ENCODE measurements at regions not wholly inside any gene's neighbourhood (a gene's known extent, or its start where the extent isn't known, plus 50 kb on each side); places are given as distances from the start of the nearest gene placed in this dataset.
"Not testable (repeated sequence)": the region's sequence is repeated elsewhere in the genome, so short reads cannot be mapped to it uniquely, and the experiment has no call there.

DNA sequence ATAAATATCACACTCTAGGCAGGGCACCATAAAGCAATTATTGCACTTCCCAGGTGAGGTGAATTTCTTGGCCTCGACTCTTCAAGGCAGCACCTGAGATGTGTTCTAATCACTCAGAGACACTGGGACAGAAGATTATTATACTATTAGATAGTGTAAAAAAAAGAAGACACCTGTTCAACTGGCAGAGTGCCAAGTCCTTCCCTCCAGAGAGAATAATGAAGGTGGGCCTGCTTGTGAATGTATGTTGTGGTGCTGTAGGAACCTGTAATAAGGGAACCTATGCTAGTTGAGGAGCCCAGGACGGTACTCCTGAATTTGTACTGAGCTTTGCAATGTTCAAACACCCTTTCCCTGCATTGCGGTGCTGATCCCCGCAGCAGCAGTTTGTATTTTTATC, 107.5 kb downstream of the NXPE2 start:
- no peak for DNase-seq (ENCODE audit: low read depth in 1 of 2, low spot score in 2 of 2)
- Histone ChIP-seq H3K36me3 (no peaks in the 10 kb centered on the region), H3K27me3 (replicated peaks) (no peaks in the 10 kb centered on the region)

DNA sequence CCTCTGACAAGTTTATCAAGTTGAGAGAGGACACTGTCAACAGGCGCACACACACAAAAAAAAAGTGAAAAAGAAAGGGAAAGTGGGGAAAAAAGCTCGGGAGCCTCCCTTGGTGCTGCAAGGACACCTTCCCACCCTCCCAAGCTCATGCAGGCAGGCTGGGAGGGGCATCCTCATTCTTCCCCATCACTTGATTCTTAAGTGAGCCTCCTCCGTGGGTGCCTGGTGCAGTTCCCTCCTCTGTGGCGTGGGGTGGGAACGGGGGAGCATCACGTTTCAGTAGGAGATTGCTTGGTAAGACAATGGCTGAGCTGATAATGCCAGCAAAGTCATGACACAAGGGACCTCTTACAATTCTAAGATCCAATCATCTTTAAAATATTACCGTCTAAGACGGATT, 108.8 kb downstream of the NXPE2 start:
- Histone ChIP-seq H3K27ac (no peak overlapping the region), H3K4me1 (replicated peaks) (no peaks in the 10 kb centered on the region), H3K4me3 (no peak overlapping the region), H3K9me3 (replicated peaks) (no peaks in the 10 kb centered on the region), H3K27me3 (replicated peaks) (no peaks in the 10 kb centered on the region), H3K36me3 (no peaks in the 10 kb centered on the region)
- no peak for DNase-seq (ENCODE audit: low read depth in 1 of 2, low spot score in 2 of 2)

More for the DNA sequence above, 107.5 kb downstream of the NXPE2 start:
- H3K4me3 ChIP-seq, result no peak overlapping the region
- H3K9me3 ChIP-seq (replicated peaks), result no peaks in the 10 kb centered on the region
- H3K4me1 ChIP-seq (replicated peaks), result no peaks in the 10 kb centered on the region
- no peak overlapping the region for H3K27ac ChIP-seq

DNA sequence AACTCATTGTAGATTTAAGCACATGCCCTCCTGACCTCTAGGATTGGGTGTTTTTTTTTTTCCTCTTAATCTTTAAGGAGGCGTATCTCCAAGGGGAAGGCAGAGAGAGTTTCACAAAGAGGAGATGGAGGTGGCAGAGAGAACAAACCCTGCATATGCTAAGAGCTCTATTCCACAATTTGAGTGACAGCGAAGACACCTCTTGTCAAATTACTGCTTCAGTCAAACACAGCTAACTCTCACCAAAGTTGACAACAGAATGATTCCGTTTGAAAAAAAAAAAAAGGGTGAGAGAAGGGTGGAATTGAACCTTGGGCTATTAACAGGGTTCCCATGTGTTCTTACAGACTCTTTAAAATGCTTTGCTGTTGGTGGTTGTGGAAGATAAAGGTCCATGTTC, 112.6 kb downstream of the NXPE2 start:
- no peaks in the 10 kb centered on the region for H3K9me3 ChIP-seq (replicated peaks)
- H3K27ac ChIP-seq, result no peak overlapping the region
- no peaks in the 10 kb centered on the region for H3K36me3 ChIP-seq
- no peaks in the 10 kb centered on the region for H3K4me1 ChIP-seq (replicated peaks)
- no peak overlapping the region for H3K4me3 ChIP-seq
- DNase-seq (ENCODE audit: low read depth in 1 of 2, low spot score in 2 of 2), result no peak
- H3K27me3 ChIP-seq (replicated peaks), result no peaks in the 10 kb centered on the region

DNA sequence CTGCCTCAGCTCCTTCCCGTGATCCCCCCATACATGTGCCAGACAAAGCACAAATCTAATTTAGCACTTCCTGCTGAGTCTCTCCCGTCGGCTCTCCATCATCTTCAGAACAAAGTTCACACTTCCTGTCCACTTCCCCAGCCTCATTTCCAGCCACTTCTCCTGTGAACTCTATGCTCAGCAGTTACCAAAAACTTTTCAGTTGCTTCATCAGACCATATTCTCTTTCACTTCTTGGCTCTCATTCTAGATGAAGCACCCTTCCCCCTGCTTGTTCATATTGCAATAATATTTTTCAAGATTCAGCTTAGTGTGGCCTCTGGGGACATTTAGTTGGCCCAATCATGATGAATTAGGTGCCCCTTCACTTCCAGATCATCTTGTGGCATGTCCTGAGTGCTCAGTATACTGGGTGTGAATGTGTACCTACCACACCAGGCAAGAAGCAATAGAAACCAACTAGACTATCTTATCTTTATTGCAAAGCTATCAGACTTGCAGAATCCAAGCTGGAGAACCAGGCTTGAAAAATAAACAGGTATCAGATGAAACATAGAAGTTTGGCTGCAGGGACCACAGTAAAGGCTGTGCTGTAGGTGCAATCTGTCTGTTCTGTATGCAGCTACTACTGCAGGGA, 115.8 kb downstream of the NXPE2 start:
- H3K4me3 ChIP-seq, result no peak overlapping the region
- no peak overlapping the region for H3K27ac ChIP-seq
- no peaks in the 10 kb centered on the region for H3K9me3 ChIP-seq (replicated peaks)
- H3K4me1 ChIP-seq (replicated peaks), result 0 out of 2 replicates have a peak, but pooled peaks cover 3% of the 10 kb centered on the region
- H3K27me3 ChIP-seq (replicated peaks), result no peaks in the 10 kb centered on the region
- no peak for DNase-seq (ENCODE audit: low read depth in 1 of 2, low spot score in 2 of 2)
- no peaks in the 10 kb centered on the region for H3K36me3 ChIP-seq

DNA sequence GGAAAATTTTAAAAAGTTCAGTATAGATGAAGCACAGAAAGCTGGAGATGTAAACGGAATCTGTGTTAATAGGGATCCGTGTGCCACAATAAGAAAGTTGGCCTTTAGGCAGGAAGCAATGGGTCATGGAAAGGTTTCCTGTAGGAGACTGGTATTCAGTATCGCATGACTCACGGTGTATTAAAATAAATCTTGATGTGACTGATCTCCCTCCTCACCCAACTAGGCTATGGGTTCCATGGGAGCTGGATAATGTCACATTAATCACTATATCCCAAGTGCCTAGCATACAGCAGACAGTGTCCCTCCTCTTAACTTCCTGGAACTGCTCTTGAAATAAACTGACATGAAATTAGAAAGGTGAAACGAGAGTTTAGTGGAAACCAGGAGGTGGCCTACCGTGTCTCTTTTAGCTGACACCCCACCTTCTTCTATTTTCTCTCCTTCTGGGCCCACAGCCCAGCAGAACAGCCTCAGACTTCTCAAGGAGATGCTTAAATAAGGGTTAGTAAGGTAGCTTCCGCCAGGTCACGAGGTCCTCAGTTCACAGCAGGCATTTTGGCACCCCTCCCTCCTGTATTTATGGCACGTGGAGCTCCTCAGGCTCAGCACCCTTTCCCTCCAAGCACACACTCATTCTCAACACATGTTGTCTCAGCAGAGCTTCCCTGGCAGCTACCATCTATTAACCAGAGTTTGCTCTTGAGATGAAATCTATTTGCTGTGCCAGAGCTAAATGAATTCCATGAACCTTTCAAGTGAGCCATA, 118.8 kb downstream of the NXPE2 start:
- Histone ChIP-seq H3K36me3 (no peaks in the 10 kb centered on the region), H3K27ac (no peak overlapping the region), H3K9me3 (replicated peaks) (no peaks in the 10 kb centered on the region), H3K27me3 (replicated peaks) (no peaks in the 10 kb centered on the region), H3K4me1 (replicated peaks) (0 out of 2 replicates have a peak, but pooled peaks cover 3% of the 10 kb centered on the region), H3K4me3 (no peak overlapping the region)
- DNase-seq (ENCODE audit: low read depth in 1 of 2, low spot score in 2 of 2), result no peak

DNA sequence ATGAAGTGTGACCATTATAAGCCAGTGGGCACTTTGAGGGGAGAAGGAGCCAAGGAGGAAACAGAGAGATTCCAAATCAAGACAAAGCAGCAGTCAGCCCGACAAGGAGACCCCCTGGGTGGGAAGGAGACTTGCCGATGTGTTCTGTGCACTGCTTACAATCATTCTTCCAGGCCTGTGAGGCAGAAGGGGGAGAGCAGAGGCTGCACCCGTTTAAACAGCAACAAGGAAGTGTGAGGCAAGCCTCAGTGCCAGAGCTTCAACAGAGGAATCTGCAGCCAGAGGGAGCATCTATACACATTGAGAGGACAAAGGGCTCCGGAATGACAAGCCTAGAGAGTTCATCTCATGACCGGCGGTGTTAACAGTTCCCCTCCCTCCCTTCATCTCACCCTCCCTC, 121.1 kb downstream of the NXPE2 start:
- no peak for DNase-seq (ENCODE audit: low read depth in 1 of 2, low spot score in 2 of 2)
- Histone ChIP-seq H3K4me3 (no peak overlapping the region), H3K36me3 (no peaks in the 10 kb centered on the region), H3K9me3 (replicated peaks) (no peaks in the 10 kb centered on the region), H3K27me3 (replicated peaks) (no peaks in the 10 kb centered on the region), H3K4me1 (replicated peaks) (0 out of 2 replicates have a peak, but pooled peaks cover 3% of the 10 kb centered on the region), H3K27ac (no peak overlapping the region)

DNA sequence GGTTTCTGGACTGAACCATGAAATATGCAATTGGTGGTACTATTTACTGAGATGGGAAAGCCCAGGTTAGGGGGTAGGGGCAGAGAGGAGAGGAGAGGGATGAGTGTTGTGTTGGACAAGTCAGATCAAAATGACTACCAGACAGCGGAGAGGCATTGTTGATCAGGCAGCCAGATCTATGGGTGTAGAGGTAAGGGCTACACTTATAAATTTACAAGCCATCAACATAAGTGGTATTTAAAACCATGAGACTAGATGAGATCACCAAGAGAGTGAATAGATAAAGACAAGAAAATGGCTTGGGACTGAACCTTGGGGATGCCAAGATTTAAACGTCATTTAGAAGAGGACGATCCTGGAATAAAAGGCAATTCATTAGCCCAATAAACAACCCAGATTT, 123.4 kb downstream of the NXPE2 start:
- DNase-seq (ENCODE audit: low read depth in 1 of 2, low spot score in 2 of 2), result no peak
- H3K27me3 ChIP-seq (replicated peaks), result no peaks in the 10 kb centered on the region
- H3K4me3 ChIP-seq, result no peak overlapping the region
- H3K27ac ChIP-seq, result no peak overlapping the region
- no peaks in the 10 kb centered on the region for H3K9me3 ChIP-seq (replicated peaks)
- H3K36me3 ChIP-seq, result no peaks in the 10 kb centered on the region
- 0 out of 2 replicates have a peak, but pooled peaks cover under 1% of the 10 kb centered on the region for H3K4me1 ChIP-seq (replicated peaks)

DNA sequence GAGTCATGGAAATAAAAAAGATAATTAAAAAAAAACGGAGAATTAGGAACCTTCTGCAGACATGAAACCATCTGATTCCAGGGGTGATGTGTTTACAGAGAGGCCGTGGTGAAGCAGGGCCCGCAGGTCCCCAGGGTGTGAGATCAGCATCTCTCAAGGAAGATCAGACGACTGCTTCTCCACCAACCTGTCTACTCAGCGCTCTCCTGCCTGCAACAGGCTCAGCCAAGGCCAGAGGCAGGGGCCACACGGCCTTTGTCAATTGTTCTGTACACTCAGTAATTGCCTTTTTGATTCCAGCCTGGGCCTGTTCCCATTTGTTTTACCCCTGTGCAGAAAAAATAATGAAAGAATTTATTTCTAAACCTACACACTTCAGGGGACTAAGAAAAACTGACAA, 124.6 kb downstream of the NXPE2 start:
- no peak overlapping the region for H3K4me3 ChIP-seq
- H3K36me3 ChIP-seq, result no peaks in the 10 kb centered on the region

DNA sequence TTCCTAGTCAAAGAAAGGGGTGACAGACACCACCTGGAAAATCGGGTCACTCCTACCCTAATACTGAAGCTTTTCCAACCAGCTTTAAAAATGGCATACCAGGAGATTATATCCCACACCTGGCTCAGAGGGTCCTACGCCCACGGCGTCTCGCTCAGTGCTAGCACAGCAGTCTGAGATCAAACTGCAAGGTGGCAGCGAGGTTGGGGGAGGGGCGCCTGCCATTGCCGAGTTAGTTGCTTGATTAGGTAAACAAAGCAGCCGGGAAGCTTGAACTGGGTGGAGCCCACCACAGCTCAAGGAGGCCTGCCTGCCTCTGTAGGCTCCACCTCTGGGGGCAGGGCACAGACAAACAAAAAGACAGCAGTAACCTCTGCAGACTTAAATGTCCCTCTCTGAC, 127.1 kb downstream of the NXPE2 start:
- not testable (repeated sequence) for H3K36me3 ChIP-seq; H3K9me3 ChIP-seq (replicated peaks); H3K27ac ChIP-seq; H3K4me3 ChIP-seq; H3K4me1 ChIP-seq (replicated peaks); DNase-seq (ENCODE audit: low read depth in 1 of 2, low spot score in 2 of 2); H3K27me3 ChIP-seq (replicated peaks)

More for the DNA sequence above, 124.6 kb downstream of the NXPE2 start:
- DNase-seq (ENCODE audit: low read depth in 1 of 2, low spot score in 2 of 2), result no peak
- Histone ChIP-seq H3K27ac (no peak overlapping the region), H3K4me1 (replicated peaks) (no peaks in the 10 kb centered on the region), H3K27me3 (replicated peaks) (no peaks in the 10 kb centered on the region), H3K9me3 (replicated peaks) (no peaks in the 10 kb centered on the region)

DNA sequence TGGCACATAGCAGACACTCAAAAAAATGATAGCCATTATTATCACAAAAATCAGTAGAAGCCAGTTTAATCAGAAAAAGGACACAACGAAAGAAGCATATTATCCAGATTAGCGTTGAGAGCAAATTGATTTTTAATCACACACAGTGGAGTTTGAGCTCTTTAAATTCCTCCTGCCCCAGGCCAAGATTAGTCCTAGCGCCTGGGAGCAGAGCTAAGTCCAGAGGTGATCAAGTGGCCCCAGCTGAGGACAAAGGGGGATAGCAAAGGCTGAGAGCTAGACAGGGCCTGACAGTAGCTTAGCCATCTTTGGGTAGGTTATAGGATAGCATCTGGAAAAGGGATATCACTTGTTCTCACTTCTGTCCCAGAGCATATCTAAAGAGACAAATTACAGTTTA, 133.6 kb downstream of the NXPE2 start:
- H3K27me3 ChIP-seq (replicated peaks), result no peaks in the 10 kb centered on the region
- no peak overlapping the region for H3K27ac ChIP-seq
- no peak for DNase-seq (ENCODE audit: low read depth in 1 of 2, low spot score in 2 of 2)
- no peak overlapping the region for H3K4me3 ChIP-seq
- H3K9me3 ChIP-seq (replicated peaks), result no peaks in the 10 kb centered on the region
- H3K4me1 ChIP-seq (replicated peaks), result no peaks in the 10 kb centered on the region
- H3K36me3 ChIP-seq, result no peaks in the 10 kb centered on the region

DNA sequence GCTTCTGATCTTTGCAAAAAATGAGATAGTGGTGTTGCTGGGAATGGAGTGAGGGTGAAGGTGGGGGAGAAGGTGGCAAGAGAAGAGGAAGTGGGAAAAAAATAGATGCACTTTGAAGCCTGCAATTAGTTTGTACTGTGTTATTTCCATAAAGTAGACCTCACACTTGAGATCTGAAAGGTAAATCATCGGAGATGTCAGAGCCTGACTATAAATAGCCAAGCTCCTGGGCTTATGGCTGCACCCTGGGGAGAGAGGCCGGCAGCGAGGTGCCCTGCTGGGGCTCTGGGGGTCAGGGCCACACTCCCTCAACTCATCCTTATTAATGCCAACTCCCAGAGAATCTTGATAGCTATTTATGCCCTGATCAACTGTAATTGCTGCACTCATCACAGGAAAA, 134.4 kb downstream of the NXPE2 start:
- DNase-seq (ENCODE audit: low read depth in 1 of 2, low spot score in 2 of 2), result no peak
- Histone ChIP-seq H3K27ac (no peak overlapping the region), H3K4me1 (replicated peaks) (no peaks in the 10 kb centered on the region), H3K9me3 (replicated peaks) (no peaks in the 10 kb centered on the region), H3K36me3 (no peaks in the 10 kb centered on the region), H3K27me3 (replicated peaks) (no peaks in the 10 kb centered on the region), H3K4me3 (no peak overlapping the region)

DNA sequence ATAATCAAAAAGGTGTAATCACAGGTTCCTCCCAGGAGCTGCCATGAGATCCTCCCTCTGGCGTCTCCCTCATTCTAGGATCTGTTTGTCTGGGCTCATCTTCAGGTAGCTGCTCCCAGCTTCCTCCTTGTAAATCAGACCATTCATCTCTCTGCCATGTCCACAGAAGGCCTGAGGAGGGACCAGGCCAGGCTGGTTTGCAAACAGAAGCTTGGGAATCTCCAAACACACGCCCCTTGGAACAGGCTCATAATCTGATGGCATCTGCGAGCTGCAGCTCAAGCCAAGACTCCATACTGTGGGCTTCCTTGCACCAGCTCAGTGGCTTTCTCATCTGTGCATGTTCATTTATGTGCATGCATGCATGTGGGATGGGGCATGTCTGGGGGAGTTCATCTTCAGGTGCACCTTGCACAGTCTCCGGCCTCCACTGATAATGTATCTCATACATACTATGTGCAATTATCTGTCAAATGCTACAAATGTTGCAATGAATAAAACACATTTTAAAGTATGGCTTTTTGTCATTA, 134.9 kb downstream of the NXPE2 start:
- H3K27me3 ChIP-seq (replicated peaks), result no peaks in the 10 kb centered on the region
- no peaks in the 10 kb centered on the region for H3K4me1 ChIP-seq (replicated peaks)
- H3K9me3 ChIP-seq (replicated peaks), result no peaks in the 10 kb centered on the region
- DNase-seq (ENCODE audit: low read depth in 1 of 2, low spot score in 2 of 2), result no peak
- H3K36me3 ChIP-seq, result no peaks in the 10 kb centered on the region
- no peak overlapping the region for H3K27ac ChIP-seq
- no peak overlapping the region for H3K4me3 ChIP-seq

DNA sequence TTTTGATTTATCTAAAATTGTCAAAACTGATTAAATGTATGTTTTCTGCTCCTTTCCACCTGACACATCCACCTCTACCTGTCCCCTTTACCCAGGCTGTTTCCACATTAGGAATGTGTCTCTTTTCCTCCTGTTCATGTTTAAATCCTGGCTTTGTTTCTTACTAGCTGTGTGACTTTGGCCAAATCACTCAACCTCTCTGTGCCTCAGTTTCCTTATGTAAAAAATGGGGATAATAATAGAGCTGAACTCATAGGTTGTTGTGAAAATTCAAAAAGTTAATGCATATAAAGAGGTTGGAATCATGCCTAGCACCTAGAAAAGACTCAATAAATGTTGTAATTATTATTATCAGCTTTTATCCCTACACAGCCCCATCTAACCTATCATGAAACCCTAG, 136.8 kb downstream of the NXPE2 start:
- H3K4me3 ChIP-seq, result no peak overlapping the region
- H3K36me3 ChIP-seq, result no peaks in the 10 kb centered on the region
- no peak for DNase-seq (ENCODE audit: low read depth in 1 of 2, low spot score in 2 of 2)
- H3K27ac ChIP-seq, result no peak overlapping the region
- H3K4me1 ChIP-seq (replicated peaks), result no peaks in the 10 kb centered on the region
- H3K27me3 ChIP-seq (replicated peaks), result no peaks in the 10 kb centered on the region
- H3K9me3 ChIP-seq (replicated peaks), result no peaks in the 10 kb centered on the region

DNA sequence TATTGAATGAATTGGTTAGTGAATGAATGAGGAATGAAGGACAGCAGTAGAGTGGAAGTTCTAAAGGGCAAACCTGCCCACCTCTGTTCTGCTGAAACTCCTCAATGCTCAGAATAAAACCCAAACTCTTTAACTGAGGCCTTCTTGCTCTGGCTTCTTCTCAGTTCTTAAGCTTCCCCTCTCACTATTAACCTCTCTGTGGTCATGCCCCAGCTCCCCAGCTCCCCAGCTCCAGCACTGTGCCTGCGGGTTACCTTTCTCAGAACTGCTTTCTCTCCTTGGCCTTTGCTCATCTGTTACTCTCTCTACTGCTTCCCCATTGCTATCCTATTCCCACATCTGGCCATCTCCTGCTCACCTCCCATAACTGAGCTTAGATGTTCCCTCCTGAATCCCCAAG, 137.4 kb downstream of the NXPE2 start:
- no peaks in the 10 kb centered on the region for H3K9me3 ChIP-seq (replicated peaks)
- H3K4me3 ChIP-seq, result no peak overlapping the region
- DNase-seq (ENCODE audit: low read depth in 1 of 2, low spot score in 2 of 2), result no peak
- no peaks in the 10 kb centered on the region for H3K27me3 ChIP-seq (replicated peaks)
- H3K4me1 ChIP-seq (replicated peaks), result no peaks in the 10 kb centered on the region
- H3K36me3 ChIP-seq, result no peaks in the 10 kb centered on the region
- no peak overlapping the region for H3K27ac ChIP-seq

Data from SJSA1 (cell line).